GM18909 (cell line): ENCODE measurements at regions not wholly inside any gene's neighbourhood (a gene's known extent, or its start where the extent isn't known, plus 50 kb on each side); places are given as distances from the start of the nearest gene placed in this dataset.
"Not testable (repeated sequence)": the region's sequence is repeated elsewhere in the genome, so short reads cannot be mapped to it uniquely, and the experiment has no call there.

Experiments used
- ATAC-seq: cut with Tn5 transposase; IDR thresholded peaks from one replicate; pipeline ENCODE4 v1.9.1; 2021; ENCODE audit warnings: mild to moderate bottlenecking; ENCODE audit not compliant: unreplicated experiment, poor library complexity

GRCh38 chrX:23458957-23459356 is 124.3 kb downstream of the PTCHD1 start:
- ATAC-seq, result not testable (repeated sequence)

GRCh38 chrX:23465105-23465791 is 130.6 kb downstream of the PTCHD1 start:
- no peak for ATAC-seq

- no peak for ATAC-seq
Measured at GRCh38 chrX:23465985-23466384, 131.3 kb downstream of the PTCHD1 start.

GRCh38 chrX:23478056-23478455 is 143.4 kb downstream of the PTCHD1 start:
- no peak for ATAC-seq

GRCh38 chrX:23478561-23478960 is 143.9 kb downstream of the PTCHD1 start:
- ATAC-seq, result no peak

- no peak for ATAC-seq
Measured at GRCh38 chrX:23482561-23482960, 147.9 kb downstream of the PTCHD1 start.

- no peak for ATAC-seq
Measured at GRCh38 chrX:23483396-23483795, 148.7 kb downstream of the PTCHD1 start.

GRCh38 chrX:23493941-23494374 is 159.3 kb downstream of the PTCHD1 start:
- ATAC-seq, result peak; percentile 70

GRCh38 chrX:23494741-23495140 is 160.1 kb downstream of the PTCHD1 start:
- ATAC-seq, result no peak

GRCh38 chrX:23497919-23498318 is 163.3 kb downstream of the PTCHD1 start:
- no peak for ATAC-seq

- ATAC-seq, result no peak
Measured at GRCh38 chrX:23501974-23502373, 165.3 kb upstream of the PRDX4 start.

GRCh38 chrX:23503835-23504539 is 163.3 kb upstream of the PRDX4 start:
- ATAC-seq, result no peak

- ATAC-seq, result no peak
Measured at GRCh38 chrX:23504540-23504884, 162.8 kb upstream of the PRDX4 start.

- no peak for ATAC-seq
Measured at GRCh38 chrX:23504895-23505294, 162.4 kb upstream of the PRDX4 start.

GRCh38 chrX:23505531-23506303 is 161.6 kb upstream of the PRDX4 start:
- no peak for ATAC-seq

GRCh38 chrX:23509256-23509655 is 158.0 kb upstream of the PRDX4 start:
- ATAC-seq, result no peak

GRCh38 chrX:23511793-23512192 is 155.5 kb upstream of the PRDX4 start:
- no peak for ATAC-seq

GRCh38 chrX:23513121-23513520 is 154.2 kb upstream of the PRDX4 start:
- no peak for ATAC-seq

- peak; percentile 12 for ATAC-seq
Measured at GRCh38 chrX:23514082-23514481, 153.2 kb upstream of the PRDX4 start.

GRCh38 chrX:23515028-23515427 is 152.3 kb upstream of the PRDX4 start:
- peak; percentile 81 for ATAC-seq

- ATAC-seq, result not testable (repeated sequence)
Measured at GRCh38 chrX:23523026-23523657, 144.2 kb upstream of the PRDX4 start.
